ENCODE measurements at regions not wholly inside any gene's neighbourhood (a gene's known extent, or its start where the extent isn't known, plus 50 kb on each side); places are given as distances from the start of the nearest gene placed in this dataset.

GRCh38 chr10:62498271-62498670 is 124.1 kb downstream of the ZNF365 start:
- TF ChIP-seq, protein P1, sequence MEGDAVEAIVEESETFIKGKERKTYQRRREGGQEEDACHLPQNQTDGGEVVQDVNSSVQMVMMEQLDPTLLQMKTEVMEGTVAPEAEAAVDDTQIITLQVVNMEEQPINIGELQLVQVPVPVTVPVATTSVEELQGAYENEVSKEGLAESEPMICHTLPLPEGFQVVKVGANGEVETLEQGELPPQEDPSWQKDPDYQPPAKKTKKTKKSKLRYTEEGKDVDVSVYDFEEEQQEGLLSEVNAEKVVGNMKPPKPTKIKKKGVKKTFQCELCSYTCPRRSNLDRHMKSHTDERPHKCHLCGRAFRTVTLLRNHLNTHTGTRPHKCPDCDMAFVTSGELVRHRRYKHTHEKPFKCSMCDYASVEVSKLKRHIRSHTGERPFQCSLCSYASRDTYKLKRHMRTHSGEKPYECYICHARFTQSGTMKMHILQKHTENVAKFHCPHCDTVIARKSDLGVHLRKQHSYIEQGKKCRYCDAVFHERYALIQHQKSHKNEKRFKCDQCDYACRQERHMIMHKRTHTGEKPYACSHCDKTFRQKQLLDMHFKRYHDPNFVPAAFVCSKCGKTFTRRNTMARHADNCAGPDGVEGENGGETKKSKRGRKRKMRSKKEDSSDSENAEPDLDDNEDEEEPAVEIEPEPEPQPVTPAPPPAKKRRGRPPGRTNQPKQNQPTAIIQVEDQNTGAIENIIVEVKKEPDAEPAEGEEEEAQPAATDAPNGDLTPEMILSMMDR (IDR thresholded peaks at IDR 0.05), result no peak
- TF ChIP-seq POLR2A (IDR thresholded peaks at IDR 0.05), result no peak

Measured in body of pancreas (tissue), 4 donors.